IMR-90 (cell line): ENCODE measurements at regions not wholly inside any gene's neighbourhood (a gene's known extent, or its start where the extent isn't known, plus 50 kb on each side); places are given as distances from the start of the nearest gene placed in this dataset.

Source experiments
- CEBPB ChIP-seq: IDR thresholded peaks from 2 replicates; pipeline ENCODE4 v1.6.1; 2012; ENCODE audit warnings: low read depth, low read length, improper control_type of control experiment
- FOS ChIP-seq: fragments of 150-350 bp; IDR thresholded peaks from 2 replicates; pipeline ENCODE4 v1.6.1; 2016; ENCODE audit warnings: low read depth, low read length
- MAFK ChIP-seq: IDR thresholded peaks from 2 replicates; pipeline ENCODE4 v1.6.1; 2012; ENCODE audit warnings: low read depth, low read length, improper control_type of control experiment
- MAZ ChIP-seq: IDR thresholded peaks from 2 replicates; pipeline ENCODE4 v1.6.1; 2012; ENCODE audit warnings: low read depth, mild to moderate bottlenecking, low read length, improper control_type of control experiment, moderate library complexity, borderline replicate concordance
- MXI1 ChIP-seq: IDR thresholded peaks from 2 replicates; pipeline ENCODE4 v1.6.1; 2012; ENCODE audit warnings: low read depth, mild to moderate bottlenecking, low read length, moderate library complexity, borderline replicate concordance
- NFE2L2 ChIP-seq: fragments of 150-350 bp; IDR thresholded peaks from 2 replicates; pipeline ENCODE4 v1.6.1; 2016; ENCODE audit warnings: low read depth, mild to moderate bottlenecking, low read length
- POLR2A ChIP-seq: IDR thresholded peaks from 2 replicates; pipeline ENCODE4 v1.6.1; 2012; ENCODE audit warnings: mild to moderate bottlenecking, low read depth, low read length
- RCOR1 ChIP-seq: IDR thresholded peaks from 2 replicates; pipeline ENCODE4 v1.6.1; 2012; ENCODE audit warnings: mild to moderate bottlenecking, low read length, improper control_type of control experiment; ENCODE audit not compliant: insufficient replicate concordance
- RFX5 ChIP-seq: IDR thresholded peaks from 2 replicates; pipeline ENCODE4 v1.8.0; 2012; ENCODE audit warnings: low read depth, mild to moderate bottlenecking, low read length, moderate library complexity
- TF ChIP-seq, protein P1 (sequence below): conservative IDR thresholded peaks from 2 replicates; pipeline ENCODE4 v1.5.1; 2012; ENCODE audit warnings: mild to moderate bottlenecking, low read depth, low read length, improper control_type of control experiment

DNA sequence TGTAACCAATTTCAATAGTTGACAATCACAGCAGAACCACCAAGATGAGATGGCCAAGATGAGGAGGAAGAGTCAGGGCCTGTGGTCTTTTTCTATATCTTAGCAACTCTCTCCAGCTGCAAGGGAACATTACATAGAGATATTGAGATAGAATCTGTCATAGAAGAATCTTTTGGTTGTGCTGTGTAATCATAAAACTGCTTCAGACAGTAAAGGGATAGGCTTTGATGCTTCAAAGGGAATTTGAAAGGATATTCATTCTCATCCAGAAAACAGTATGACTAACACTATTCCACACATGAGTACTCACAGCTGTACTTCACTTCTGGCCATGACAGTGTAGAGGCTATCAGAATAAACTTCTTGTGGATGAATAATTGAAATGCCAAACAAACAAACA is 145.9 kb downstream of the YIPF5 start:
- TF ChIP-seq FOS = no peak
- TF ChIP-seq POLR2A = no peak
- no peak for TF ChIP-seq MAFK
- TF ChIP-seq, protein P1, sequence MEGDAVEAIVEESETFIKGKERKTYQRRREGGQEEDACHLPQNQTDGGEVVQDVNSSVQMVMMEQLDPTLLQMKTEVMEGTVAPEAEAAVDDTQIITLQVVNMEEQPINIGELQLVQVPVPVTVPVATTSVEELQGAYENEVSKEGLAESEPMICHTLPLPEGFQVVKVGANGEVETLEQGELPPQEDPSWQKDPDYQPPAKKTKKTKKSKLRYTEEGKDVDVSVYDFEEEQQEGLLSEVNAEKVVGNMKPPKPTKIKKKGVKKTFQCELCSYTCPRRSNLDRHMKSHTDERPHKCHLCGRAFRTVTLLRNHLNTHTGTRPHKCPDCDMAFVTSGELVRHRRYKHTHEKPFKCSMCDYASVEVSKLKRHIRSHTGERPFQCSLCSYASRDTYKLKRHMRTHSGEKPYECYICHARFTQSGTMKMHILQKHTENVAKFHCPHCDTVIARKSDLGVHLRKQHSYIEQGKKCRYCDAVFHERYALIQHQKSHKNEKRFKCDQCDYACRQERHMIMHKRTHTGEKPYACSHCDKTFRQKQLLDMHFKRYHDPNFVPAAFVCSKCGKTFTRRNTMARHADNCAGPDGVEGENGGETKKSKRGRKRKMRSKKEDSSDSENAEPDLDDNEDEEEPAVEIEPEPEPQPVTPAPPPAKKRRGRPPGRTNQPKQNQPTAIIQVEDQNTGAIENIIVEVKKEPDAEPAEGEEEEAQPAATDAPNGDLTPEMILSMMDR = no peak
- no peak for TF ChIP-seq CEBPB
- TF ChIP-seq MAZ = no peak
- no peak for TF ChIP-seq NFE2L2
- no peak for TF ChIP-seq RFX5
- TF ChIP-seq MXI1 = no peak
- no peak for TF ChIP-seq RCOR1
